AG08395 (cell line): ENCODE measurements at regions not wholly inside any gene's neighbourhood (a gene's known extent, or its start where the extent isn't known, plus 50 kb on each side); places are given as distances from the start of the nearest gene placed in this dataset.

ENCODE experiments used
- DNase-seq: peaks from one replicate; pipeline ENCODE4 v3.0.0; 2012; ENCODE audit warnings: mixed read lengths, low spot score

DNA sequence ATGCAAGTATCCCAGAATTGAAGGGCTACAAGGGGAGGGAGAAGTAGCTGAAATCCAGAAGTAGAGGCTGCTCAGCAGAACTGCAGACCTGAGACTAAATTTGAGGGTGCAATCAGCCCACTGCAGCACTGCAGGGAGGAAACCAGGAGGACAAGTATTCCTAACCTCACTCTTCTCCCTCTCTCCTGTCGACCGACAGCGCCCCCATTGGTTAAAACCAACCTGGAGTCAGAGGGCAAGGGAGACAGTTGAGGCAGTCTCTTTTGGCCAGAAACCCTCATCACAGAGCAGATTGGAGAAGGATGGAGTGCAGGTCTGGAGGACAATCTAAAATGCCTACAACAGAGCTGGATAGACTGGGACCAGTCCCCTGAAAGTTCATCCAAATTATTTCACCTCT lies 768.9 kb upstream of the KLHL29 start:
- no peak for DNase-seq

DNA sequence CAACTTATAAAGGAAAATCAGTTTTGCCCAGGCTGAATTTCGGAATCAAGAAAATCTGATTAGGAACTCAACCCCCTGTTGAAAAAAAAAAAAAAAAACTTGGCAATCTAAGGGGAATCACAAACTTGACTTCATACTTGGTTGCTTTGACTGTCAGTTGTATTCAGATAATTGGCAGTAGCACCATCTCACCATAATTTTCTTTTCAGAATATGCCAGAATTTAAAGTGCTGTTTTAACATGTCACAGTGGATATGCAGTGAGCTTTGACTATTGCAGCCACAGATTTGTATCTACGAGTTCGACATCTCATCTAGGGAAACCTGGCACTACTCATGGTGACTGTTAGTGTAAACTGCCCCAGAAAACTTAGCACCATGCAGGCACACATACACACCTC lies 761.4 kb upstream of the KLHL29 start:
- no peak for DNase-seq

DNA sequence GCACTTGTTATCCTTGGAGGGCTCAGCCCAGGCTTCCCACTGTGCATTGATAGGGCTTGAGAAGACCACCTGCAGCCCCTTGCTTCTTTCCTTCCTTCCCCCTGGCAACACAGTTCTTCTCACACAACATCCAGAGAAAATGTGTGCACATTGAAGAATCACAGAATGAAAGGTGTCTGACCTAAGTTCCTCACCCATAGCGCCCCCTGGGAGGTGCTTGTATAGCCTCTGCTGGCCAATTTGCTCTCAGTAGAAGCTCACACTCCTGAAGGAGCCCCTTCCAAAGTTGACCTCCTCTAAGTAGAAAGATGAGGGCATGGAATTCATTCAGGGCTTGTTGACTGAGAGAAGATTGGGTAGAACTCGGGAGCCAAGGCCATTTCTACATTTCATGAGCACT lies 758.4 kb upstream of the KLHL29 start:
- DNase-seq: no peak

DNA sequence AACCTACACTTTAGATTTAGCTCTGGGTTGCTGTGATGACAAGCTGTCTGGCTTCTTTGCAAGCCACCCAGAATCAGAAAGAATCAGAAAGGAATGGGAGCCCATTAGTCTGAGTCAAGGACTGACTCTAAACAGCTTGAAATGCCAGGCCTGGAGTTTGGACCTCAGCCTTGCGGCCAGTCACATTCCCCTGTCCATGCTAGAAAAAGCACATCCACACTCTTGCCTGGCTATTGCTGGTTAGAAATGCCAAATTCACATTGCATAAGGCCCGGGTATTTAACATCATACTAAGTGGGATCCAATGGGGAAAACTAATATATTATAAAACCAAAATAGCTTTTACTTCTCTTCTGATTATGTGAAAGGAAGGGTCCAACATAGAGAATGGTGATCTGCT lies 756.8 kb upstream of the KLHL29 start:
- no peak for DNase-seq

DNA sequence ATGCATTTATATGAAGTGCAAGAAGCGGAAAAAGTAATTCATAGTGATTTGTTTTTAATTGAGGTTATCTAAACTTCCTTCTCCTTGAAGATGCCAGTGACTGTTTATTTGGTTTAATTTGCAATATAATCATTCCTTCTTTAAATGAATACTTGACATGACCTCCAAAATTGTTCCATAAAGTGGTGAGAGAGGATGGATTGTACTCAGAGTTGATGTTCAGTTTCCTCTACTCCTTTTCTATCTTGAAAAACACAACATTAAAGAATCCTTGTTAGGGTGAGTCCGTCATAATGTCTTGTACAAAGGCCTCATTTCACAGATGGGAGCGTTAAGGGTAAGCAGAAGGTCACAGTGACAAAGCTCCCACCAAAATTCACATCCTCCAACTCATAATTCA lies 756.1 kb upstream of the KLHL29 start:
- DNase-seq: no peak

DNA sequence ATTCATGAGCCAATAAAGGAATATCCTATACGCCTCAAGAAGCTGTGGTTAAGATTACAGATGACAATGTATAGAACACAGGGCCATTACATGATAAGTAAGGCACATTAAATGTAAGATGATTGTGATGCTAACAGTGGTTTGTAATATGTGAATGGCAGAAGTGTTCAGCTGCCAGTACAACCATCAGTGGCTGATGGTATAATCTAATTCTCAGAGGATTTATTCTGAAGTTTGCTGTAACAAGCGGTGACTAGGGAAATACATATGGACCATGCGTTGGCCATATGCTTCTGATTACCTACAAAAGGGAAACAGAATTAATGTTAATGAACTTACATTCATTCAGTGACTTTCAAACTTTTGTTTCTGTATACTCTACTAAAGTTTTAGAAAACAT lies 750.8 kb upstream of the KLHL29 start:
- no peak for DNase-seq

DNA sequence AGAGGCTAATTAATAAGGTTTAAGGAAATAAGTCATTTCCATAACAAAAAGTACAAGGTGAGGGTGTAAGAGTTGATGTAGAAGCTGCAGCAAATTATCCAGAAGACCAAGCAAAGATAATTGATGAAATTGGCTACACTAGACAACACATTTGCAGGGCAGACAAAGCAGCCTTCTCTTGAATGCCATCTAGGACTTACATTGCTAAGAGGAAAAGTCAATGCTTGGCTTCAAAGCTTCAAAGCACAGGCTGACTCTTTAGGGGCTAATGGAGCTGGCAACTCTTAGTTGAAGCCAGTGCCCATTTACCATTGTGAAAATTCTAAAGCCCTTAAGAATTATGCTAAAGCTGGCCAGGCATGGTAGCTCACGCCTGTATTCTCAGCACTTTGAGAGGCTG lies 728.6 kb upstream of the KLHL29 start:
- no peak for DNase-seq

DNA sequence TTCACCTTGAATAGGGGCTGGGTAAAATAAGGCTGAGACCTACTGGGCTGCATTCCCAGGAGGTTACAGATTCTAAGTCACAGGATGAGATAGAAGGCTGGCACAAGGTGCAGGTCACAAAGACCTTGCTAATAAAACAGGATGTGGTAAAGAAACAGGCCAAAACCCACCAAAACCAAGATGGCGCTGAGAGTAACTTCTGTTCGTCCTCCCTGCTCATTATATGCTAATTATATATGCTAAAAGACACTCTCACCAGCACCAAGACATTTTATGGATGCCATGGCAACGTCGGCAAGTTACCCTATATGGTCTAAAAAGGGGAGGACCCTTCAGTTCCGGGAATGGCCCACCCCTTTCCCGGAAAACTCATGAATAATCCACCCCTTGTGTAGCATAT lies 711.5 kb upstream of the KLHL29 start:
- DNase-seq: no peak

DNA sequence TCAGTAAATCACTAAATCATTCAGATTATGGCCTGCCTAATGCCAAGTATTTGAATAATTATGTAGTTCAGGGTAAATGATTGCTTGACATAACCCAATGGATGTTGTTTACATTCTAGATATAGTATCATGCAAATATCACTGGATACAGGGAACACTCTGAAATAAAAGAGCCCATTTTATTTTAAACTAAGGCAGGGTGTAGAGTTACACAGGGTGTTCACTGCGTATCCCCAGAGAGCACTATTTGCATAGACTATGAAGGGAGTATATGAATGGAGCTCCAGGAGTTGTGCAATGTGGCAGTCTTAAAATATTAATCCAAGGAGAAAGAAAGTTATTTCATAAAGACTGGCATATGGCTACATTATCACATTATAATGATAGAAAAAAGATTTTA lies 701.1 kb upstream of the KLHL29 start:
- no peak for DNase-seq

DNA sequence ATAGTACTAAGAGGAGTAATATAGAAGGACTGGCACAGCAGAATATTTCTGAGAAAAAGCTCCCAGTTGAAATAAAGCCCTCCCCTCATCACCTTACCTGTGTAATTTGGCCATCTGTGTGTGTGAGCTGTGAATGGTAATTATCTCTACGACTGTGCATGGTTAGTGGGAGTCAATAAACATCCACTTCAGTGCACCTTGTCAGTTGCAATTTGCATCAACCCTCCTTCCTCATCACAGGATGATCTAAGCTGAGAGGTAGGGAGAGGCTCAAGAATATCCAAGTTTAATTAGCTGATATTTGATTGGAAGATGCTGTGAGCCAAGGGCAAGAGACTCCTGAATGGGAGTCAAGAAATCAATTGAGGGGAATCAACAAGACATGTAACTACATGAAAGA lies 694.9 kb upstream of the KLHL29 start:
- DNase-seq: no peak

DNA sequence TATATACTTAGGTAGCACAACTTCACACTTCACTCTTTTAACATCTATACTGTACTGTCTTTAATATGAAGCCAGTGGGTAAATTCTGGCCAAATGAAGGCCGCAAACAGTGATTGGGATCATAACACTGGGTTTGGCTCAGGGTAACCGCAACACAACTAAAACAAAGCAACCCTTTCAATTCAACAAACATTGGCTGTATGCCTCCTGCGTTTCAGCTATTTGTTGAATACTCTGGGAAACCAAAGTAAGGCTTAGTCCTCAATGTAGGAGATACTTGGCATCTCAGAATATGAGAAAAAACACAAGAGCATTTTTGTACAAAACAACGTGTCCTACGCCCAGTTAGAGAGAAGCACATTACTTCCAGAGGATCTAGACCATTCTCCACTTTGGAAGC lies 693.3 kb upstream of the KLHL29 start:
- no peak for DNase-seq

DNA sequence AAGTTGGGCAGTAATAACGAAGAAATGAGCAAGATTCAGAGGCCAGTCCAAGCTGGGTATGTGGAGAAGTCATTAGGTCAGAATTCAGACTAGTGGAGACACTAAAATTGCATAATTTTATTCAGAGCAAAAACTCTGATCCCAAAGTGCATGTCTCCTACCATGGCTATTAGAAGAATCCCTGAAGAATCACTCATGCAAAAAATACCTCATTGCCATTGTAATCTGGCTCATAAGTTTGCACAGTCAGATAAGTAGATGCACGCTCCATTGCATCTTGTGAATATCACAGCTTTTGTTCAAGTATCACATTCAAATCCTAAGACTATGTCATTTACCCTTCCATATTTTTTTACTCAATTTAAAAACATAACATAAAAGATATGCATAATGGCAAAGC lies 692.2 kb upstream of the KLHL29 start:
- DNase-seq: no peak

DNA sequence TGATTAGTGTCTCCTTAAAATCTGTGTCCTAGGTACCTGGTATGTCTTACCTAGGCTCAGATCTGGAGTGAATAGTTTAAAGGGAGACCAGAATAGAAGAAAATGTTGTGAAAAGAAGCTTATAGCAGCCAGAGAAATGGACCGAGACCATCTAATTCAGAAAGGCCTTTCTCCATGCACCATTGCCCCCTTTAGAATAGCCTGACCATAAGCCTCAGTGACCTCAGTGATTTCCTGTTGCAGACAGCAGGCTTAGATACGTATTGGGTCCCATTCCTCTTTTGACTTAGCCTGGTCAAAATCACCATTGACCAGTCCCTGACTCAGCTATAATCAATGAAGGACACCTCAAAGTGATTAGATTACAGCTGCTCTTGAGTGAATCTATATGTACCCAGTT lies 690.7 kb upstream of the KLHL29 start:
- no peak for DNase-seq

DNA sequence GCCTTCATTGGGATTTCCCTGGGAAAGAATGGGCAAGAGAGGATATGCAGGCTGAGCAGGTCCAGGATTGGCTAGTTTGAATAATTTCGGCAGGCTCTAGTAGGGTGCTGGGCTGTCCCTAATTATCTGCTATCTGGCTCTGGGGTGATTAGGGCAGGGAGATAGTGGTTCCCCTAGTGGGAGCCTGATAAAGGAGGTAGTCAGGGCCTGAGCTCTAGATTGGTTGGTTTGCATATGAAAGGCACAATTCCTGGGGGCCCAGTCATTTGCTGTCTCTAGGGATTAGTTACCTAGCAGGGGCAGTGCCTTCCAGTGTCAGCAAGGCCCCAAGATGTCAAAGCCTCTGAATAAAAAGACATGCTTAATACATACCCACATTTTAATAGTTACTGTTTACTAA lies 690.1 kb upstream of the KLHL29 start:
- DNase-seq: no peak

DNA sequence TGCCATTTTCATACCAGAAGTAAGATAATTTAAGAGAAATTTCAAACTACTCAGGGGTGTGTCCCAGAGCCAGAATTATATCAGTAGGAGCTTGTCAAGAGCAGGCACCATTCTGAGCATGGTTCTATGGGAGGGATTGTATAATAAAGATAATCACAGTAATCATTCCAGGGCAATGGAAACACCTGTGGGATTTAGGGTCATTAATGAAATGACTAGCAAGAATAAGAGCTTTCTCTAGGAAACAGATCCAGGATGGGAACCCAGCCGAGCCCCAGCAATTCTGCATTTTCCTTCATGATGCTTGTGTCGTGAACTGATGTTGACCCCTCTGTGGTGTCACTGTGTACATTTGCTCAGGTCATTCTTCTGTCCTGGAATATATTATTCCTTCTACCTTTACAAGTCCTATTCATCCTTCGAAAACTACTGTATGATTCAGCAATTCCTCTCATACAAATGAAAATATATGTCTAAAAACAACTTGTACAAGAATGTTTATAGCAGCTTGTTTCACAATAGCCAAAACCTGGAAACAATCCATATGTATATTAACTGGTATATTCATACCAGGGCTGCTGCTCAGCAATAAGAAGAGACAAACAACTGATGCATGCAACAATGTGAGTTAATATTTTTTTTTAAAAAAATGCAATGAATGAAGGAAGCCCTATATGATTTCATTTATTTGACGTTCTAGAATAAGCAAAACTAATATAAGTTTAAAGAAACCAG lies 687.8 kb upstream of the KLHL29 start:
- no peak for DNase-seq

DNA sequence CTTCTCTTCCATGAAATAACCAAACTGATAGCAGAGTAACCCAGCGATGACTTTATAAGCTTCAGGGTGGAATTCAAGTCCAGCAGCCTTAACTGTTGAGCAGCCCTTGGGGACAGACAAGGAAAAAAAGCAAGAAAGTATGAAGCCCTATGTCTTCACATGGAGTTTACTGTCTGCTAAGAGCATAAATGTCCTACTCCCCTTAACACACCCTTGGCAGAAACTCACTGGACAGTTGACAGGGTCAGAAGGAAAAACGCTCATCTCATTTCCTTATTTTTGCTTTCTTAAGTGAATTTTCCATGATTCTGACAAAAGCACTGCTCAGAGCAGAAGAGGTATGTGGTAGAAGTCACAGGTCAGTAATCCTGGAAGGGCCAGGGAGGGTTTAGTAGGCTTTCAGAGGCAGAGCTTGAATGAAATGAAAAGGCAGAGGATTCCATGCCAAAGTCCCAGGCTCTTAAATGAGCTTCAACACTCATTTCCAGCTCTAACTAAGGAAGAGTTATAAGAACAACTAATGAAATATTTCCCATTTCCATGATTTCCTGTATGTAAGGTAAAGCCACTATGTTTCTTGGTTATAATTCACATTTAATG lies 683.3 kb upstream of the KLHL29 start:
- DNase-seq: no peak

DNA sequence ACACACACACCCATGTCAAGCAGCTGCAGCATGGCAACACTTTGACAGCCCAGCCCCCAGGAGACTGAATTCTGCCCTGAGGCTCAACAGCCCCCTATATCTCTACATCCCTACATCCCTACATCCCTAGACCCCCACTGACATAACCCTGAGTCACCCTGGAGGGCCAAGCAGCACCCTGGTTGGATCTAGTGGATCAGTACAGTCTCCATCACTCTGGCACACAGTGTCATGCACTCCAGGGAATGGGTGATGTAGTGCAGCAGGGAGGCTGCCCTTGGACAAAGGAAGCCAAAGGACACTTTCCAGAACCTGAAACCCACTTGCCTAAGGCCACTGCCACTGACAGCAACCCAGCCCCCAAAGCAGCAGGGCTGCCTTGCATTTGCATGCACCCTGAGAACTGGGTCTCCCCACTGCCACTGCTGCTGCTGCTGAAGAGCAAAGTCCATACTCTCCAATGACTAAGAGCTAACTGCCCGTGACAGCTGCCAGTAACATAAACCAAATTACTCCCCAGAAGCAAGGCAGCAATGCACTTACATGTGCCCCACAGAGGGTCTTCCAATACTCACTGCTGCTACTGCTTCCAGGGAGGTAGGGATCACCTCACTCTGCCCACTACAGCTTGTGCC lies 681.6 kb upstream of the KLHL29 start:
- DNase-seq: no peak

DNA sequence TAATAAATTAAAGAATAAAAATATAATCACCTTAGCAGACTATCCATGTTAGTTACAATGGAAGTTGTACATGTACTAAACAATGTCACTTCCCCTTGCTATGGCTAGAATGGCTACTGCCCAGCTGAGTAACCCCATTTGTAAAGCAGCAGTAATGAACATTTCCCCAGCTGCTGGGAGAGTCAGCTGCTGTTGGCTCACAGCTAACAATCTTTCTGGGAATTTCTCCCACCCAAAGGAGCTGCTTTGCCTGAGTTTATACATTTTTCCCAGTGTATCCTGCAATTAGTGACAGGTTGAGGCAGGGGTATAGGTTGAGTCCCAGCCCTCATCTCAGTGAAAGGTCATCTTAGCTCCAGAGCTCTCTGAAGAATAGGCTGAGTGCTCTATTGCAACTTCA lies 665.6 kb upstream of the KLHL29 start:
- DNase-seq: no peak

DNA sequence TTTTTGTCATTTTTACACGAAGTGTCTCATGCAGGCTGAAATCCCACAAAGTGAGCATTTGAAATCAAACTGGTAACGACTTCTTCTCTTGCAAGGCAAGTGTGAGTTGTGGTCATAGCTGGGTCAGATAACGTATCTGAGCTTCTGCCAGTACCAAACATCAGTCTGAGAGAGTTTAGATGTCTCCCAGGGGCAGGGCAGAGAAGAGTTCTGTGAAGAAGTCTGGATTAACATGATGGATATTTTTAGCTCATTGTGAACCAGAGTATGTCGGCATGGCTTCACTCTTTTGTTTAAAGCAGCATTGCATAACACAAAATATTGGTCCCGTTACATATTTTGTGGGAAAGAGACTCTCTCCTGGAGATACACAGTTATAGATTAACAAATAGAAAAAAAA lies 655.5 kb upstream of the KLHL29 start:
- DNase-seq: no peak

DNA sequence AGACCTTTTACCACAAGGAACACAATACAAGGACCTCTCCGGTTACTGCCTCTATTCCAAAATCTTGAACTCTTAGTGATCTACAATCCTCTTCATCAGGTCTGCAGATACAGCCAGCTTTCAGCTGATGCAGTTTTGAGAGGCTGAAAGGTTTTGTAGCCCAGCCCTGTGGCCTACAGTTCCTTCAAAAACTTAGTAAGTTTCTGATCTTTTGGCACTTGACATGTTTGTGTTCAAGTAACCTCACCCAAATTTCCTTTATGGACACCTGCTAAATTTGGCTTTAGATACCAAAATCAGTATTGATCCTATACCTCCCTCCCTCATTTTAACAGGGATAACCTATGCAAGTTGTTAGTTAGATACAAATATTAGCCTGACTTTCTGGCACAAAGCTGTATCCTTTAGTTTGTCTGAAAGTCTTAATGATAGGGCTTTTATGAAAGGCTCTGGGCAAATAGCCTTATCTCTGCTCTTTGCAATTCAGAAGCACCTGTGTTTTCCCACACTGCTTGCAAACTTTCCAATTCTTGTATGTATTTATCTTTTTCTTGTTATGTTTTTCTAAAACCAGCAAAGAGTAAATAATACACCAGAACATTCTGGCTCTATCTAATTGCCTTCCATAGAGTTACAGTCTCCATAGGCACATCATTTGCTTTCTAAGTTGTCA lies 650.5 kb upstream of the KLHL29 start:
- no peak for DNase-seq

DNA sequence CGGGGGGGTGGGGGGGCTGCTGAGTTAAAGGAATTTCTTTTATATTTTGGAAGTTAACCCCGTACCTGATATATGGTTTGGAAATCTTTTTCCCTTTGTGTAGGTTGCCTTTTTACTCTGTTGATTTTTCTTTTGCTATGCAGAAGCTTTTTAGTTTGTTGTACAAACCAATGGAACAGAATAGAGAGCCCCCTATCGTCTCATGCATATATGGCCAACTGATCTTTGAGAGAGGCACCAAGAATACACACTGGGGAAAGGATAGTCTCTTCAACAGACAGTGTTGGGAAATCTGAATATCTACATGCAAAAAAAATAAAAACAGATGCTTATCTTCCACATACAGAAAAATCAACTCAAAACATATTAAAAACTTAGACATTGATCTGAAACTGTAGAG lies 647.8 kb upstream of the KLHL29 start:
- no peak for DNase-seq

DNA sequence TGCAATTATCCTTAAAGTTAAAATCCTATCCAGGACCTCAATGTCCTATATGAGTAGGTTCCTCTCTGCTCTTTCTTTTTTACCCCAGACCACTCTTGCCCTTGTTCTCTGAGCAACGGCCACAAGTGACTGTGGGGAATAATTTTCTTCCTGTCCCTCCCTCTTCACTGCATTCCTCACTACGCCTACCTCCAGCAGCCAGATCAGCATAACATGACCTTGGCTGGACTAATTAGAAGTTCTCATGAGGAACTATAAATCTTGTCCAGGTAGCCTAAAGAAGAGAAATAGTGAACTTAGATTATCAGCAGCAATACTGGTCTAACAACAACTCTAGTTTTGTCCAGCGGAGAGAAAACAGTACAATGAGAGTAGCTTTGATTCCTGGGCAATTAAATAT lies 643.8 kb upstream of the KLHL29 start:
- DNase-seq: no peak

DNA sequence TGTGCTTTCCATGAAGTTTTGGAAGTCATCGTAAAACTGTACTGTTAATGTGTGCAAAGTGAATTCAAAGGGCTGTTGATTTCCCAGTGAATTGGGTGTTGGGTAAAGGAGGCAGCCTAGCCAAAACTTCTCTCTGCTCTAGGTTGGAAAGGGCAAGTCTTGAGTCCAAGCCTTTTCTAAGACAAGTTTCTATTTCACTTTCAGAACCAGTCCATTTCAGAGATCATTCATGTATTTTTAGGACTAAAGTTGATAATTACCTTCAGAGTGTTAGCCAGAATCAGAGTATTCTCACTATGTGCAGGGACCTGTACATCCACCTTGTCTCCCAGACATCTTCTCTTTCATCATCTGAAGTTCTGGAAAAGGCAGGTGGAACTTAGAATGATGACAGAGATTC lies 636.1 kb upstream of the KLHL29 start:
- no peak for DNase-seq
